Ishikawa (cell line): ENCODE measurements at regions not wholly inside any gene's neighbourhood (a gene's known extent, or its start where the extent isn't known, plus 50 kb on each side); places are given as distances from the start of the nearest gene placed in this dataset.

Experiments used
- CEBPB ChIP-seq: IDR thresholded peaks from 2 replicates; pipeline ENCODE4 v1.6.1; 2012
- CREB1 ChIP-seq: IDR thresholded peaks from 2 replicates; pipeline ENCODE4 v1.6.1; 2012; ENCODE audit warnings: low read depth
- EGR1 ChIP-seq: IDR thresholded peaks from 2 replicates; pipeline ENCODE4 v1.6.1; 2012
- EP300 ChIP-seq: IDR thresholded peaks from 2 replicates; pipeline ENCODE4 v1.6.1; 2012; ENCODE audit warnings: borderline replicate concordance
- FOXM1 ChIP-seq: IDR thresholded peaks from 2 replicates; pipeline ENCODE4 v1.6.1; 2012; ENCODE audit warnings: low read depth, borderline replicate concordance
- NFIC ChIP-seq: IDR thresholded peaks from 2 replicates; pipeline ENCODE4 v1.6.1; 2012
- RAD21 ChIP-seq: IDR thresholded peaks from 2 replicates; pipeline ENCODE4 v1.6.1; 2012; ENCODE audit warnings: low read depth
- TAF1 ChIP-seq: IDR thresholded peaks from 2 replicates; pipeline ENCODE4 v1.6.1; 2012; ENCODE audit warnings: low read depth, mild to moderate bottlenecking
- TCF12 ChIP-seq: IDR thresholded peaks from 2 replicates; pipeline ENCODE4 v1.6.1; 2012; ENCODE audit warnings: low read depth
- TEAD4 ChIP-seq: IDR thresholded peaks from 2 replicates; pipeline ENCODE4 v1.6.1; 2012
- YY1 ChIP-seq: IDR thresholded peaks from 2 replicates; pipeline ENCODE4 v1.6.1; 2012; ENCODE audit warnings: low read depth
- ZBTB7A ChIP-seq: IDR thresholded peaks from 2 replicates; pipeline ENCODE4 v1.6.1; 2012; ENCODE audit warnings: low read depth
- TF ChIP-seq, protein P1 (sequence below): IDR thresholded peaks from 2 replicates; pipeline ENCODE4 v1.6.1; 2012
- TF ChIP-seq, protein P2 (sequence below): IDR thresholded peaks from 2 replicates; pipeline ENCODE4 v1.6.1; 2012; ENCODE audit warnings: low read depth, mild to moderate bottlenecking
- TF ChIP-seq, protein P3 (sequence below): IDR thresholded peaks from 2 replicates; pipeline ENCODE4 v1.6.1; 2012

DNA sequence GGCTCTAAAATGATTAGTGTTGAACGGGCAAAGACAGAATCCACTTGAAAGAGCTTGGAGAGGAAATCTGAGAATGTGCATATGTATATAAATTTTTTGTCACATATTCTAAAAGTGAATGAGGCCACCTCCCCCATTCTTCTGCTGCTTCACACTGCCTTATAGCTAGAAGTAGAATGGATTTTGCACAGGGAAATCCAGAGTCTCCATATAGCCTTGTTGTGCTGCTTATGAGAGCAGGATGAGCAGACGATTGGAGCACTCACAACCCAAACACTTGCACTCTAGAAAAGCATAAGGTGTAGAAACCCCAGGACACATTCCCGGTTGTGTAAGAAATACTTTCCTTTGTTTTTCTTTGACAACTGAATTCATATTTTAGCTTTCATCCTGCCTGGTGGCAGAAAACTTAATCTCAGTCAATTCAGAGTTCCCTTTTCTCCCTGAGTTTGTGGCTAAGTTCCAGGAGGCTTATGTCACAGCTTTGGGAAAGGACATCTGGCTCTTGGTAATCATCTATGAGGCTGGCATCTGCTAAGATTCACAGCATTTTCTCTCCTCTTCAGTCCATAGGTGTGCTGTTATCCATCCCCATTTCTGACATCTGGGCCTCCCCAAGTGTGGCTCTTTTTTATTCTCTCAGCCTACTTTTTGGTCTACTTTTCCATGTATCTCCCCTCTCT lies 188.4 kb upstream of the PFN2 start:
- TF ChIP-seq, protein P1, sequence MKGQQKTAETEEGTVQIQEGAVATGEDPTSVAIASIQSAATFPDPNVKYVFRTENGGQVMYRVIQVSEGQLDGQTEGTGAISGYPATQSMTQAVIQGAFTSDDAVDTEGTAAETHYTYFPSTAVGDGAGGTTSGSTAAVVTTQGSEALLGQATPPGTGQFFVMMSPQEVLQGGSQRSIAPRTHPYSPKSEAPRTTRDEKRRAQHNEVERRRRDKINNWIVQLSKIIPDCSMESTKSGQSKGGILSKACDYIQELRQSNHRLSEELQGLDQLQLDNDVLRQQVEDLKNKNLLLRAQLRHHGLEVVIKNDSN: no peak
- no peak for TF ChIP-seq NFIC
- TF ChIP-seq, protein P2, sequence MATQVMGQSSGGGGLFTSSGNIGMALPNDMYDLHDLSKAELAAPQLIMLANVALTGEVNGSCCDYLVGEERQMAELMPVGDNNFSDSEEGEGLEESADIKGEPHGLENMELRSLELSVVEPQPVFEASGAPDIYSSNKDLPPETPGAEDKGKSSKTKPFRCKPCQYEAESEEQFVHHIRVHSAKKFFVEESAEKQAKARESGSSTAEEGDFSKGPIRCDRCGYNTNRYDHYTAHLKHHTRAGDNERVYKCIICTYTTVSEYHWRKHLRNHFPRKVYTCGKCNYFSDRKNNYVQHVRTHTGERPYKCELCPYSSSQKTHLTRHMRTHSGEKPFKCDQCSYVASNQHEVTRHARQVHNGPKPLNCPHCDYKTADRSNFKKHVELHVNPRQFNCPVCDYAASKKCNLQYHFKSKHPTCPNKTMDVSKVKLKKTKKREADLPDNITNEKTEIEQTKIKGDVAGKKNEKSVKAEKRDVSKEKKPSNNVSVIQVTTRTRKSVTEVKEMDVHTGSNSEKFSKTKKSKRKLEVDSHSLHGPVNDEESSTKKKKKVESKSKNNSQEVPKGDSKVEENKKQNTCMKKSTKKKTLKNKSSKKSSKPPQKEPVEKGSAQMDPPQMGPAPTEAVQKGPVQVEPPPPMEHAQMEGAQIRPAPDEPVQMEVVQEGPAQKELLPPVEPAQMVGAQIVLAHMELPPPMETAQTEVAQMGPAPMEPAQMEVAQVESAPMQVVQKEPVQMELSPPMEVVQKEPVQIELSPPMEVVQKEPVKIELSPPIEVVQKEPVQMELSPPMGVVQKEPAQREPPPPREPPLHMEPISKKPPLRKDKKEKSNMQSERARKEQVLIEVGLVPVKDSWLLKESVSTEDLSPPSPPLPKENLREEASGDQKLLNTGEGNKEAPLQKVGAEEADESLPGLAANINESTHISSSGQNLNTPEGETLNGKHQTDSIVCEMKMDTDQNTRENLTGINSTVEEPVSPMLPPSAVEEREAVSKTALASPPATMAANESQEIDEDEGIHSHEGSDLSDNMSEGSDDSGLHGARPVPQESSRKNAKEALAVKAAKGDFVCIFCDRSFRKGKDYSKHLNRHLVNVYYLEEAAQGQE: no peak

DNA sequence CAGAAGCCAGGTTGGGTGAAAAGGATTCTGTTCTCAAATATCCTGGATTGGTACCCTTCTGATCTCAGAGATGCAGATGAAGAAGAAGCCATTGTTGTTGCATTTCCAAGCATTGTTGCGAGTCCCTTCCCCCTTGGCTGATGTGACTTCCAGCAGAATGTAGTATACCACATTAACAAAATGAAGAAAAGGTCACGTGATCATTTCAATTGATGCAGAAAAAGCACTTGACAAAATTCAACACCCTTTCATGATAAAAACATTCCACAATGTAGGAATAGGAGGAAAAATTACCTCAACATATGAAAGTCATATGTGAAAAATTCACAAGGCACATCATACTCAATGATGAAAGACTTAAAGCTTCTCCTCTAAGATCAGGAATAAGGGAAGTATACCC lies 181.9 kb upstream of the PFN2 start:
- TF ChIP-seq FOXM1 (no peak), TCF12 (no peak), TAF1 (no peak), CREB1 (no peak), EGR1 (no peak), EP300 (no peak), YY1 (no peak), RAD21 (no peak), NFIC (no peak), ZBTB7A (no peak), CEBPB (no peak), TEAD4 (no peak)
- TF ChIP-seq, protein P3, sequence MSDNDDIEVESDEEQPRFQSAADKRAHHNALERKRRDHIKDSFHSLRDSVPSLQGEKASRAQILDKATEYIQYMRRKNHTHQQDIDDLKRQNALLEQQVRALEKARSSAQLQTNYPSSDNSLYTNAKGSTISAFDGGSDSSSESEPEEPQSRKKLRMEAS: no peak
- TF ChIP-seq, protein P2: no peak
- TF ChIP-seq, protein P1: no peak

DNA sequence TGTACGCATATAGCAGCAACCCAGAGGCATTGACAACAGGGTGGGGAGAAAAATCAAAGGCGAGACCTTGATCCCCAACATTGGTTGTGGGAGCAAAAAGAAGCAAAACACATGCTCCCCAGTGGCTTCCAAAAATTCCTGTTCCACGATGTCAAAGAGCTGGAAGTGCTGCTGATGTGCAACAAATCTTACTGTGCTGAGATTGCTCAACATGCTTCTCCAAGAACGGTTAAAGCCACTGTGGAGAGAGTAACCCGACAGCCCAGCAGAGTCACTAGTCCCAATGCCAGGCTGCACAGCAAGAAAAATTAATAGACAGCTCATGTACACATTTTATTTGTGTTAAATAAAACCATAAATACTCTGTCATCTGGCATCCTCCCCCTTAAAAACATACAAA lies 179.9 kb upstream of the PFN2 start:
- TF ChIP-seq CEBPB (peak; percentile 88), CREB1 (no peak), TCF12 (no peak)

DNA sequence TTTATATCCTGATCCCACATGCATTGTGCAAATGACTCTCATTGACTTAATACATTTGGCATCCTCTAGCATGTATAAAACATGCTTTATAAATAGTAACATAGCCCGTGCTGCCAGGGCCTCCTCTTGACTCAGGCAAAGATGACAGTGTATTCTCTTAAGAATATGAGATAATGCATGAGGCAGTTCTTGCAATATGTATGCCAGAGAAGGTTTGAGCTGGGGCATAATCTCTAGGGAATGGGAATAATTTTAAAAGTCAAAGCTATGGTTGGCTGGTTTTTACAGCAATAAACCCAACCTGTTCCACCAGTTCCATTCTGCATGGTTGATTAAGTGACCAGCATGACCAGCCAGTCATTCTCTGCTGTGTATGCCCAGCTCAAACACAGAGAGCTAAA lies 179.0 kb upstream of the PFN2 start:
- peak; percentile 33 for TF ChIP-seq RAD21
- TF ChIP-seq TEAD4: peak; percentile 84
- TF ChIP-seq TAF1: no peak
- TF ChIP-seq EGR1: no peak
- peak; percentile 90 for TF ChIP-seq EP300
- TF ChIP-seq, protein P1: peak; percentile 45; the same call in 1 of the 2 replicates
- TF ChIP-seq FOXM1: peak; percentile 87
- no peak for TF ChIP-seq ZBTB7A
- TF ChIP-seq, protein P2: no peak
- peak; percentile 65 for TF ChIP-seq CEBPB
- peak; percentile 80 for TF ChIP-seq NFIC
- peak; percentile 95 for TF ChIP-seq TCF12
- TF ChIP-seq CREB1: no peak
- TF ChIP-seq, protein P3: peak; percentile 59
- TF ChIP-seq YY1: peak; percentile 32; the same call in 1 of the 2 replicates
